ENCODE measurements at regions not wholly inside any gene's neighbourhood (a gene's known extent, or its start where the extent isn't known, plus 50 kb on each side); places are given as distances from the start of the nearest gene placed in this dataset.
A peak's percentile ranks its signal among the peaks of the same experiment; 100 is the strongest.
"Not testable (repeated sequence)": the region's sequence is repeated elsewhere in the genome, so short reads cannot be mapped to it uniquely, and the experiment has no call there.

DNA sequence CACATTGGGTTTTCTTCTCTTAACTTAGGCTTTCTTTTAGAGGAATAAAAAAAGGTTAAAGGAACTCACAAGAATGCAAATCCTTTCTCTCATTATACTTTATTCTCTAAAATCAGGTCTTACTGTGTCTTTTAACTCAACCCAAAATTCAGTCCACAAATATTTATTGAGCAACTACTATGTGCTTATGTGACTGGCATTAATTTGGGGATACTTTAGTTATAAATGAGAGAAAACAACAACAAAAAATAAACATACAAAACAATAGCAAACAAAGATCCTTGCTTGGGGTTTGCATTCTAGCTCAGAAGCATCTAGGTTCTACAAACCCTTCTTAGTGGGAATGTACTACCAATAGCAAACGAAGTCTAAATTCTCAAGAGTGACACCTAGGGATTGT lies 266.2 kb downstream of the UTRN start:
- no peak overlapping the region for H3K4me3 ChIP-seq (ENCODE audit: low read depth, low read length)
- TF ChIP-seq CTCF (IDR thresholded peaks at IDR 0.05; ENCODE audit: low read depth, low read length): no peak

GRCh38 chr6:144555066-144555465 lies 269.9 kb downstream of the UTRN start:
- TF ChIP-seq CTCF (IDR thresholded peaks at IDR 0.05; ENCODE audit: low read depth, low read length): no peak
- no peak overlapping the region for H3K4me3 ChIP-seq (ENCODE audit: low read depth, low read length)

GRCh38 chr6:144559865-144560593 lies 274.9 kb downstream of the UTRN start:
- TF ChIP-seq CTCF (IDR thresholded peaks at IDR 0.05; ENCODE audit: low read depth, low read length): no peak
- H3K4me3 ChIP-seq (ENCODE audit: low read depth, low read length): peak overlapping the region; percentile 1; the same call in 1 of the 2 replicates

DNA sequence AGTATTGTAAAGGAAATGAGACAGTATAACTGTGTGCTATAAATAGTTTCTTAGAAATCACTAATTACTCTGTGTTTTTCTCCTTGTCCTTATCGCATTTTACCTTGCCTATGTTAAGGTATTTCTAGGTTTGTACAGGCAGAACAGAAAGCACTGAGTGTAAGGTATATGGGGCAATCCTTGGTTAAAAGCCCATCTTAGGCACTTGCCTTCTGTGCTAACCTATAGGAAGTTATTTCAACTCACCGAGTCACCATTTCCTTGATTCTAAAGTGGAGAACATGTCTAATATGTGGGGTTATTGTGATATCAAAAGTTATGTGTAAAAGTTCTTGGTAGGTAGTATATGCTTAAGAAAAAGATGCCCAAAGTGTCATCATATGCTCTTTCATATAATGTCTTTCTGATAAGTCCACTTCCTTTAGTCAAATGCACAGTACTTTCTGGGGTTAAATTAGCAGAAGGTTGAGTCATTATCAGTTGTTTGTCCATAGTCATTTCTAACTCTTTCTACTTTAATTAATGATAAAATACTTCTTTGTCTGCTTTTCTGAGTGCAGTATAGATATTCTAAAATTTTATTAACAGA lies 276.4 kb downstream of the UTRN start:
- no peak for TF ChIP-seq CTCF (IDR thresholded peaks at IDR 0.05; ENCODE audit: low read depth, low read length)
- H3K4me3 ChIP-seq (ENCODE audit: low read depth, low read length): no peak overlapping the region

DNA sequence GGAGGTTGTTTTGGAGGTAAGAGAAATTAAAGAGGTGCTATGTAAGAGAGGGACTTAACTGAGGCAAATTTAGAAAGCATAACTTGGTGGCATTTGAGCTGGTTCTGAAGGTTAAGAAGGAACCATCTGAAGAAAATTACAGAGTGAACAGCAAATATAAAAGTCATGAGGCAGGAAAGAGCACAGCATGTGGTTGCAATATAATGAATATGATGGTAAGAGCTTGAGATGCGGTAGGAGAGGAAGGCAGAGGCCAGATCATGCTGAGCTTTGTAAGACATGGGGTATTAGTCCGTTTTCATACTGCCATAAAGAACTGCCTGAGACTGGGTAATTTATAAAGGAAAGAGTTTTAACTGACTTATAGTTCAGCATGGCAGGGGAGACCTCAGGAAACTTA lies 279.1 kb downstream of the UTRN start:
- no peak for TF ChIP-seq CTCF (IDR thresholded peaks at IDR 0.05; ENCODE audit: low read depth, low read length)
- no peak overlapping the region for H3K4me3 ChIP-seq (ENCODE audit: low read depth, low read length)

DNA sequence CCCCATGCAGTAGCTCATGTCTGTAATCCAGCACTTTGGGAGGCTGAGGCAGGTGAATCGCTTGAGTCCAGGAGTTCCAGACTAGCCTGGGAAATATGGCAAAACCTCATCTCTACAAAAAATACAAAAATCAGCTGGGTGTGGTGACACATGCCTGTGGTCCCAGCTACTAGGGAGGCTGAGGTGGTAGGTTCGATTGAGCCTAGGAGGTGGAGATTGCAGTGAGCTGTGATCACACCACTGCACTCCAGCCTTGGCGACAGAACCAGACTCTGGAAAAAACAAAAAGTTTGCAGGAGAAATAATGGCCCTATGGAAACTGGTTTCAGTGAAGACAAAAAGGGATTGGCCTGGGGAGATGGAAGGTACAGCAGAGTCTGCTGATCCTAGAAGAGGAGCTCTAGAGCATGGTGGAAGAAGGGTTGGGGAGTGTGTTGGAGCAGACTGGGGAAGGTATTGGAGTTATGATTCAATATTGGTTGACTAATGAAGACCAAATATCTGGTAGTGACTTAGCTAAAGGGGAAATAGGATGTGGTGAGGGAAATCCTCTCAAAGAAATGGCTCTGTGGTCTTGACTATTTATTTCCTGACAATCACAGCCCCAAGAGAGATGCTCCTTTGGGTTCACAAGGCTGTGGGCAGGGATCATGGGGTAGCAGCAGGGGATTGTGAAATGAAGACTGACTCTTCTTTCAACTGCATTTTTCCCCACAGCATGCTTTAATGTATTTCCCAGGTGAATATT lies 281.9 kb downstream of the UTRN start:
- H3K4me3 ChIP-seq (ENCODE audit: low read depth, low read length): no peak overlapping the region
- no peak for TF ChIP-seq CTCF (IDR thresholded peaks at IDR 0.05; ENCODE audit: low read depth, low read length)

- no peak for TF ChIP-seq CTCF (IDR thresholded peaks at IDR 0.05; ENCODE audit: low read depth, low read length)
- no peak overlapping the region for H3K4me3 ChIP-seq (ENCODE audit: low read depth, low read length)
Observed at GRCh38 chr6:144568241-144568640, 283.1 kb downstream of the UTRN start.

DNA sequence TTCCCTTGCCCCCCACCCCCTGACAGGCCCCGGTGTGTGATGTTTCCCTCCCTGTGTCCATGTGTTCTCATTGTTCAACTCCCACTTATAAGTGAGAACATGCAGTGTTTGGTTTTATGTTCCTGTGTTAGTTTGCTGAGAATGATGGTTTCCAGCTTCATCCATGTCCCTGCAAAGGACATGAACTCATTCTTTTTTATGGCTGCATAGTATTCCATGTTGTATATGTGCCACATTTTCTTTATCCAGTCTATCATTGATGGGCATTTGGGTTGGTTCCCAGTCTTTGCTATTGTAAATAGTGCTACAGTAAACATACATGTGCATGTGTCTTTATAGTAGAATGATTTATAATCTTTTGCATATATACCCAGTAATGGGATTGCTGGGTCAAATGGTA lies 287.4 kb downstream of the UTRN start:
- not testable (repeated sequence) for H3K4me3 ChIP-seq (ENCODE audit: low read depth, low read length)

All from WI38 (cell line).